Eye (tissue), 1 donor: ENCODE measurements at regions not wholly inside any gene's neighbourhood (a gene's known extent, or its start where the extent isn't known, plus 50 kb on each side); places are given as distances from the start of the nearest gene placed in this dataset.

ENCODE experiments used
- DNase-seq: peaks from one replicate; pipeline ENCODE4 v3.0.0-alpha.2; 2015

GRCh38 chr2:167900435-167901114, 346.8 kb downstream of the STK39 start:
- DNase-seq: no peak

GRCh38 chr2:167898340-167898739, 349.1 kb downstream of the STK39 start:
- DNase-seq: no peak

GRCh38 chr2:167891841-167892240, 355.6 kb downstream of the STK39 start:
- no peak for DNase-seq

GRCh38 chr2:167890739-167891138, 356.7 kb downstream of the STK39 start:
- DNase-seq: no peak

GRCh38 chr2:167880415-167880814, 367.0 kb downstream of the STK39 start:
- no peak for DNase-seq

- DNase-seq: peak; percentile 46
These were observed 371.9 kb downstream of the STK39 start for GRCh38 chr2:167875529-167875928.

- no peak for DNase-seq
These were observed 372.6 kb downstream of the STK39 start for GRCh38 chr2:167874812-167875211.

- DNase-seq: no peak
These were observed 376.1 kb downstream of the STK39 start for GRCh38 chr2:167871286-167871685.

GRCh38 chr2:167869200-167869599, 378.2 kb downstream of the STK39 start:
- DNase-seq: no peak

- no peak for DNase-seq
These were observed 384.0 kb downstream of the STK39 start for GRCh38 chr2:167863377-167863776.

GRCh38 chr2:167862782-167863181, 384.6 kb downstream of the STK39 start:
- DNase-seq: peak; percentile 57

- no peak for DNase-seq
These were observed 385.1 kb downstream of the STK39 start for GRCh38 chr2:167862296-167862695.

- DNase-seq: no peak
These were observed 385.7 kb downstream of the STK39 start for GRCh38 chr2:167861574-167862193.

- no peak for DNase-seq
These were observed 387.3 kb downstream of the STK39 start for GRCh38 chr2:167860082-167860481.

GRCh38 chr2:167859676-167860075, 387.7 kb downstream of the STK39 start:
- DNase-seq: no peak

GRCh38 chr2:167858086-167858485, 389.3 kb downstream of the STK39 start:
- DNase-seq: no peak

GRCh38 chr2:167857416-167857815, 390.0 kb downstream of the STK39 start:
- no peak for DNase-seq

- DNase-seq: no peak
These were observed 391.2 kb downstream of the STK39 start for GRCh38 chr2:167856190-167856589.

- no peak for DNase-seq
These were observed 392.2 kb downstream of the STK39 start for GRCh38 chr2:167855211-167855610.

- no peak for DNase-seq
These were observed 393.7 kb downstream of the STK39 start for GRCh38 chr2:167853717-167854116.

- no peak for DNase-seq
These were observed 395.5 kb downstream of the STK39 start for GRCh38 chr2:167851876-167852275.

- no peak for DNase-seq
These were observed 396.0 kb downstream of the STK39 start for GRCh38 chr2:167851323-167851860.

- DNase-seq: no peak
These were observed 402.5 kb downstream of the STK39 start for GRCh38 chr2:167844714-167845530.

- DNase-seq: no peak
These were observed 403.7 kb downstream of the STK39 start for GRCh38 chr2:167843657-167844056.
